HG03442 (cell line): ENCODE measurements at regions not wholly inside any gene's neighbourhood (a gene's known extent, or its start where the extent isn't known, plus 50 kb on each side); places are given as distances from the start of the nearest gene placed in this dataset.
A peak's percentile ranks its signal among the peaks of the same experiment; 100 is the strongest.

Source experiments
- ATAC-seq: cut with Tn5 transposase; IDR thresholded peaks from one replicate; pipeline ENCODE4 v1.9.1; 2021; ENCODE audit warnings: mild to moderate bottlenecking, moderate library complexity; ENCODE audit not compliant: unreplicated experiment

DNA sequence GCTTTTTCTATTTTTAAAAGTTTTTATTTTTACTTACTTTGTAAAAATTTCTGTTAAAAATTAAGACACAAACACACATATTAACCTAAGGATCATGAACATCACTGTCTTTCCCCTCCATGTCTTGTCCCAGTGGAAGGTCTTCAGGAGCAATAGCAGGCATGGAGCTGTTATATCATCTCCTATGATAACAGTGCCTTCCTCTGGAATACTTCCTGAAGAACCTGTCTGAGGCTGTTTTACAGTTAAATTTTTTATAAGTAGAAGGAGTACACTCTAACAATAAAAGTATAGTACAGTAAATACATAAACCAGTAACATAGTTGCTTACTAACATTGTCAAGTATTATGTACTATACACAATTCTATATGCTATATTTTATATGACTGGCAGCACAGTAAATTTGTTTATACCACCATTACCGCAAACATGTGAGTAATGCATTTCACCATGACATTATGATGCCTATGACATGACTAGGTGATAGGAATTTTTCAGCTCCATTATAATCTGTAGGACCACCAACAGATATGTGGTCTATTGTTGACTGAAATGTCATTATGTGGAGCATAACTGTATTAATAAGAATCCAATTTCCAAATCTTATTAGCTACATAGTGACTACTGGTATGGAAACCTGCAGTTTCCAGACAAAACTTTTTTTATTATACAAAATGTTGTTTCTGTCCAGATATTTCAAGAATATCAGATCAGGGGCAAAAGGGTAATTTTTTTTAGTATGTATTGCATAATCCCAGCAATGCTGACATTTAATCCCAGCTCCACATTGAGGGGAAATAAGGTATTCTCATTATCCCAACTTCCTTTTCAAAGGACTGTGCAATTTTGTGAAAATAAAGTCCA, 337.2 kb upstream of the SLC39A10 start:
- no peak for ATAC-seq

DNA sequence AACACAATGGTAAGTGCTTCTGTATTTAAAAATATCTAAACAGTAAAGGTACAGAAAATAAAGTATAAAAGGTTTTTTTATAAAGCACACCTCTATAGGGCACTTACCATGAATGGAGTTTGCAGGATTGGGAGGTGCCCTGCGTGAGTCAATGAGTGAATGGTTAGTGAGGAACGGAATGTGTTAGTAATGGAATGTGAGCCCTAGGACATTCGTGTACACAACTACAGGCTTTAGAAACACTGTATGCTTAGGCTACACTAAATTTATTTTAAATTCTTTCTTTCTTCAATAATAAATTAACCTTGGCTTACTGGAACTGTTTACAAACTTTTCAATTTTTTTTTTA, 337.9 kb upstream of the SLC39A10 start:
- ATAC-seq = no peak

DNA sequence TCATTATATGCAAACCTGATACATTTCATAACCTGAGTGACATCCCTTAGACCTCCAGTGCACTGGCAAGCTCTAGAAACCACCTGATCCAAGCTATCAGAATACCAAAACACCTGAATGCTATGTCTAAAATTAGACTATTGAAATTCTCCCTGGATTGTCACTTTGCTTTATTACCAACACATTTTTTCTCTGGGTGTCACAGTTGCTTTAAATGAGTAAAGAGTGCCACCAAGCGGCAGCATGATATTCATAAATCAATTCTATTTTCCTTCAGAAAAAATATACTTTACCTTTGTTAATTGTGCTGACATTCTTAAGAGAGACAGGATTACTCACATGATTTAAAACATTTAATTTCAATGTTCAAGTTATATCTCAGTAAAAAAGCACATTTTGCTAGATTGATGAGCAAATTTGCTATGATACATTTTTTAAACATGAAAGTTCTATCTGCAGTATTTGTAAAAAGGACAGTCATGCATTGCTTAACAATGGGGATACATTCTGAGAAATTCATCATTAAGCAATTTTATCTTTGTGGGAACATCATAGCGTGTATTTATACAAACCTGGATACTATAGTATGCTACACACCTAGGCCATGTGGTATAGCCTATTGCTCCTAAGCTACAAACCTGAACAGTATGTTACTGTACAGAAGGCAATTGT, 338.4 kb upstream of the SLC39A10 start:
- ATAC-seq = peak; percentile 33

DNA sequence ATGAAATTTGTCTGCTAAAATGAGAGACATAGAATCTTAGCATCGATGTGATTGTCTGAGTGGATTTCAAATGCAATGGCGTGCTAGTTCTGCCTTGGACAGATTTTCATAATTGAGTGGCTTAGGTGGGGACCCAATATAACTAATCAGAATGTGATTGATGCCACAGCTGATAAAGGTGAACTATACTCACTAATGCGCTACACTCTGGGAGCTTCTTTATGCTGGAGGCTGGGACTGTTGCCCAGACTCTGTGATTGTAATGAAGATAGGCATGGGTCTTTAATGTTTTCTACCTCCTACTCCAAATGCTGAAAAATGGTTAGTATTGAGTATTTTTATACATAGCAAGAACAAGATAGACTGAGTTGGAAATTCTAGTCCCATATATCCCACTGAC, 339.5 kb upstream of the SLC39A10 start:
- no peak for ATAC-seq

DNA sequence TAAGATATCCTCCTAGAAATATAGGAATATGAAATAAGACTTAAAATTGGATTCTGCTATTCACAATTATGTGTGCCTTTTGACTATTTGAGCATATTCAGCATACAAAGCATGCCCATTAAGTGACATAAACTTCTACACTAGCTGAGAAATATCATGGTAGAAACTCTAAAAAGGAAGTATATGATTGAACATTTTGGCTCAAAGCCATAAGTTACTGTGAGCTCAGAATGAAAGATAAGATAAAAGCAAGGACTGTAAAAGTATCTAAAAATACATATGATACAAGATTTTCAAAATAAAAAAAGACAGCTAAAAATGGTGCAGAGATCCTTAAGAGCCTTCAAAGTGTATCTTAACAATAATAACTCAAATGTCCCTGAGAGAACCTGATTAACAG, 340.5 kb upstream of the SLC39A10 start:
- no peak for ATAC-seq

DNA sequence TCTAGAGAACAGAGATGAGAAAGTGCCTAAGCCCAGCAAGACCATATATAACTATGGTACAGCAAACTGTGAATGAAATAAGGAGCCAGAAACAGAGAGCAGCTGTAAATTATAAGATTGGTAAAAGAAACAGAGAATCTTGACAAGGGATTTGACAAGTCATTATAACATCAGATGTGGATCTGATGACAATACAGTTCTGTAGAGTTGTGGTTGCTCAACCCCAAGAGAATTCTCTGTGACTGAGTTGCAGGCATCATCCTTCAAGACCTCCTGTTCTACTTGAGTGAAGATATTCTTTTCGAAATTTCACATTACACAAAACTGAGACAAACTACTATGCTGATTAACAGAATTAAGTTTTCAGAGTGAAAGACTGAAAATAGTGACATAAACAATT, 343.1 kb upstream of the SLC39A10 start:
- ATAC-seq = peak; percentile 49

DNA sequence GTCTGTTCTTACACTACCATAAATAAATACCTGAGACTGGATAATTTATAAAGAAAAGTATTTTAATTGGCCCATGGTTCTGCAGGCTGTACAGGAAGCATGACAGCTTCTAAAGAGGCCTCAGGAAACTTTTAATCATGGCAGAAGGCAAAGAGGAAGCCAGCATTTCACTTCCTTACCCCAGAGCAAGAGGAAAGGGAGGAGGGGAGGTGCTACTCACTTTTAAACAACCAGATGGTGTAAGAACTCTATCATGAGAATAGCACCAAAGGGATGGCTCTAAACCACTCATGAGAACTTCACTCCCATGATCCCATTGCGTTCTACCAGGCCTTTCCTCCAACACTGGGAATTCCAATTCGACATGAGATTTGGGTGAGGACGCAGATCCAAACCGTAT, 344.4 kb upstream of the SLC39A10 start:
- no peak for ATAC-seq

DNA sequence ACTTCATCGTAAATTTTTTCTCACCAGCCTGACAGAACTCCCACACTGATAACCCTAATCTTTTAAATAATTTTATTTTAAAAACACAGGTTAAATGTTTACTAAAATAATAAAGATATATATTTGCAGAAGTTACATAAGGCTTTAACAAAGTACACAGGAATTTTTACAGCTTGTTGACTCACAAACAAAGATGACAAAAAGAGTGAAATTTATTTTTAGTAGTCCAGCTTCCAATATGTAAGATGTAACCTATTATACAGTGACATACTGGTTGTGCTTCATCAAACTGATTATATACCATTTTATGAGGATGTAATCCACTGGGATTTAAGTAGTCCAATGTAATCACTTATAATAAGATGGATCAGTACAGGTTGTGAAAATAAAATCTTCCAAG, 348.9 kb upstream of the SLC39A10 start:
- ATAC-seq = no peak

DNA sequence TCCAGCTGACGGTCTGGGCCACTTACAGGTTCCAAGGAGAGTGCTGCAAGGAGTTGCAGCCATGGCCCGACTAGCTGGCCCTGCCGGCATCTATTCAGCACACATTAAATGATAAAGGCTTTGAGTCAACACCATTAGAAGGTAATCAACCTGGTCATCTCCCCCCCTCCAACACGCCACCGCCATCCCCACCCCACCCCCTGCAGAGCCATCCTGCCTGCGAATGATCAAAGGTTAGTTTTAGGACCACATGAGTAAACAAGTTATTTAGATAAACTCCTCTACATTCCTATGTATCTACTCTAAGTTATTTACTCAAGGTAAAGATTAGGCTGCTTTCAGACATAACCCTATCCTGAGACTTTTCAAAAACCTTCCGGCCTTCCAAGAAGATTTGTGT, 349.3 kb upstream of the SLC39A10 start:
- no peak for ATAC-seq

DNA sequence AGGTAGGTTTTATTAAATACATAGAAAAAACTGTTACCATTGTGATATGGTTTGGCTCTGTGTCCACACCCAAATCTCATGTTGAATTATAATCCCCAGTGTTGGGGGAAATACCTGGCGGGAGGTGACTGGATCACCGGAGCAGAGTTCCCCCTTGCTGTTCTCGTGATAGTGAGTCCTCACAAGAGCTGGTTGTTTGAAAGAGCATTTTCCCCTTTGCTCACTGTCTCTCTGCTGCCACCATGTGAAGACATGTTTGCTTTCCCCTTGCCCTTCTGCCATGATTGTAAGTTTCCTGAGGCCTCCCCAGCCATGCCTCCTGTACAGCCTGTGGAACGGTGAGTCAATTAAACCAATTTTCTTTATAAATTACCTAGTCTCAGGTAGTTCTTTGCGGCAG, 352.7 kb upstream of the SLC39A10 start:
- ATAC-seq = no peak

DNA sequence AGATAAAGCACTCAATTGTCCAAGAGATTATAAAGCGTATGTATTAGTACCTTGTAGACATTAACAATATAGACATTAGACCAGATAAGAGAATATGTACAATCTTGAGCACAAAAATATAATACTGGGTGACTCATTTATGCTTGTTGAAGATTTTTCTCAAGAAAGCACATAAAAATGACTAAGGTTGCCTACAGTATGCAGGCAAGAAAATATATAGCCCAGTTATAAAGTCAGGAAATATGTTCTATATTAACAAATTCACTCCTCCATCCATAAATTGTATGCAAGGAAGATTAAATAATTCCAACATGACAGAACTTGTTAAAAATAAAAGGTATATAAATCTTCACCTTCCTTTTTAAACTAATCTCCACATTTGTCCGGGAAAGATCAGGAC, 356.4 kb upstream of the SLC39A10 start:
- ATAC-seq = no peak

DNA sequence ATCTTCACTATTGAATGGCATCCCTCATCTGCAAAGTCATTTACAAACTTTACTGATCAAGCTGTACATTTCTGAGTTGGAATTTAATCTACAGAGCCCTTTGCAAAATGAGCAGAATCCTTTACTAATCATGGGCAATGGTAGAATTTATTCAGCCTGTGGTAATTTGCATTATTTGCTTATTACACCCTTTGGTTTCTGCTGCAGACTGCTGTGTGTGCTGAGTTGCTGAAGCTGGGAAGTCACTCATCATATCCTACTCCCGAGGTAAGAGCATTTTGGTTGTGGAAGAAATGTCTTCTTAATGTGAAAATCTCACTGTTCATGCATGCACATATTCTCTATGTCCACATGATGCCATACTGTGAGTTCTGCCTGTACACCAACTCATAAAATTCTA, 357.4 kb upstream of the SLC39A10 start:
- ATAC-seq = no peak

DNA sequence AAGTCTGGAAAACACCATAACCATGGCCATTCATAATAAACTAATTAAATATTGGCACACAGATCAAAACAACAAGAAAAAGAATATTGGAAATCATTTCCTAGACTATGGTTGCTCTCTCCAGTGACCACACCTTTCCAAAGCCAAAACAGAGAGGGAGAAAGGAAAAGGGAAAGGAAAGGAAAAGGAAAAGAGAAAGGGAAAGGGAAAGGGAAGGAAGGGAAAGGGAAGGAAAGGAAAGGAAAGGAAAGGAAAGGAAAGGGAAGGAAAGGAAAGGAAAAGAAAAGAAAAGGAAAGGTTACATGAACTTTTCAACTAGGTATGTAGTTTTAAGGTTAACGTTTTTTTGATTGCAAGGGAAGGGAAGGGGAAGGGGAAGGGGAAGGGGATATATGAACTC, 360.5 kb upstream of the SLC39A10 start:
- ATAC-seq = no peak

DNA sequence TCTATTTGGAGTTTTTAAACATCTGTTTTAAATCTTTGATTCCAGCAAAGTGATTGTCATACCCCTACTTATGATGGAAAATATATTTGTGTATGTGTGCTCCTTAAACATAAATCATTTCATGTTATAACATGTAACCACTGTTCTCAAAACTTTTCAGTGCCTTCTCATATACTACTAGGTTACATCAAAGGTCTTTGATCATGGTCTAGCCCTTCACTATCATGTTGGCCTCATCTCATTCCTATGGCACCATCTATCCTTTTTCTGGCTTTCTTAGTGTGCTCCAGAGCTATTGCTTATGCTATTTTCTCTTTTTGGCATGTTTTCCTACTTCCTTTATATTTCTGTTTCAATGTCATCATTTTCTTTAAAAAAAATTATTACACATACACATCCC, 367.9 kb upstream of the SLC39A10 start:
- no peak for ATAC-seq

DNA sequence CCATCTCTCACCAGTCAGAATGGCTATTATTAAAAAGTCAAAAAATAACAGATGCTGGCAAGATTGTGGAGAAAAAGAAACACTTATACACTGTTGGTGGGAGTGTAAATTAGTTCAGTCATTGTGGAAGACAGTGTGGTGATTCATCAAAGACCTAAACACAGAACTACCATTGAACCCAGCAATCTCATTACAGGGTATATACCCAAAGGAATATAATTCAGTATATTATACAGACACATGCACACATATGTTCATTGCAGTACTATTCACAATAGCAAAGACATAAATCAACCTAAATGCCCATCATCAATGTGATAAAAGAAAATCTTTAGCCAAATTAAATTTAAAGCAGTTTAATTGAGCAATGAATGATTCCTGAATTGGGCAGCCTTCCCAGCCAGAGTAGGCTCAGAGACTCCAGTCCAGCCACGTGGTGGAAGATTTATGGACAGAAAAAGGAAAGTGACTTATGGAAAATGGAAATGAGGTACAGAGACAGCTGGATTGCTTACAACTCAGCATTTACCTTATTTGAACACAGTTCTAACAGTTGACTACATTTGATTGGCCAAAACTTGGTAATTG, 377.1 kb upstream of the SLC39A10 start:
- ATAC-seq = no peak

DNA sequence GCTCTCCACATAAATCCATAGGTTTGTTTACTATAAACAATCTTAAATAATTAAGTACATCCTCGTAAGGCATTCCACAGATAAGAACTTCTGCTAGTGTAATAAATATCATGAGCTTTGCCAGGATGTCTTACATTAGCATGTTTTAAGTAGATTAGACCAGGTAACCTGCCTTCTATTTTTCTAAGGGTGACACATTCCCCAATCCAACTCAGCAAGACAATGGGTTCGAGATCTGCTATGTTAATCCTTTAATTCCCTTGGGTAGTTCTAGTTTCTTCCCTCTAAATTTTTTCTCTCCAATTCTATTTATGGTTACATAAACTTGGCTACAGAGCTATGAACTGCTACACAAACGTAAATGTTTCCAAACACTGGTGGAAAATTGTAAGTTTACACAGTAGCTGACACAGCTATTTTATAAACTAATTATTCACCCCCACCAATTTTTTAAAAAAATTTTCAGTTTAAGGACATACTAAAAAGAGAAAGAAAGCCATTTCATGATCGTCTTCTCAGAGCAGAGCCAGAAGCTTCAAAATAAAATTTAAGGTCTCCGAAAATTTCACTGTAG, 386.5 kb upstream of the SLC39A10 start:
- ATAC-seq = no peak

DNA sequence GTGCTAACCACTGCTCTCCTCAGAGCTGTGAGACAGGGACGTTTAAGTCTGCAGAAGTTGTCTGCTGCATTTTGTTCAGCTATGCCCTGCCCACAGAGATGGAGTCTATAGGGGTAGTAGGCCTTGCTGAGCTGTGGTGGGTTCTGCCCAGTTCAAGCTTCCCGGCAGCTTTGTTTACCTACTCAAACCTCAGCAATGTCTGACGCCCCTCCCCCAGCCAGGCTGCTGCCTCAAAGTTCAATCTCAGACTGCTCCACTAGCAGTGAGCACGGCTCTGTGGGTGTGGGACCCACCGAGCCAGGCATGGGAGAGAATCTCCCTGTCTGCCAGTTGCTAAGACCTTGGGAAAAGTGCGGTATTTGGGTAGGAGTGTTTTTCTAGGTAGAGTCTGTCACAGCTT, 387.8 kb upstream of the SLC39A10 start:
- ATAC-seq = no peak

DNA sequence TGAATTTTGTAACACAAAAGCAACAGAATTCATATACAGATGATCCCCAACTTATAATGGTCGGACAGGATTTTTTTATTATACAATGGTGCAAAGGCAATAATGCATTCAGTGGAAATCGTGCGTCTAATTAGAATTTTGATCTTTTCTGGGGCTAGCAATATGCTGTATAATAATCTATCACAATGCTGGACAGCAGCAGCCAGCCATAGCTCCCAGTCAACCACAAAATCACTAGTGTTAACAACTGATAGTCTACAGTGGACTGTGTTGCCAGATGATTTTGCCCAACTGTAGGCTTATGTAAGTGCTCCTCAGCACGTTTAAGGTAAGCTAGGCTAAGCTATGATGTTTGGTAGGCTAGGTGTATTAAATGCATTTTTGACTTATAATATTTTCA, 399.0 kb upstream of the SLC39A10 start:
- ATAC-seq = no peak

DNA sequence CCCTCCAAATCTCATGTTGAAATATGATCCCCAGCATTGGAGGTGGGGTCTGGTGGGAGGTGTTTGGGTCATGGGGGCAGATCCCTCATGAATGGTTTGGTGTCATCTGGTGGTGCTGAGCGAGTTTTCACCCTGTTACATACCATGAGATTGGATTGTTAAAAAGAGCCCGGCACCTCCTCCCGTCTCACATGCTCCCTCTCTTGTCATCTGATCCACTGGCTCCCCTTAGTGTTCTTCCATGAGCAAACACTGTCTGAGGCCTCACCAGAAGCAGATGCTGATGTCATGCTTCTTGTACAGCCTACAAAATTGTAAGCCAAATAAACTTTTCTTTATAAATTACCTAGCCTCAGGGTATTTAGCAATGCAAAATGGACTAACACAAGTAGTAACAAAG, 405.0 kb upstream of the SLC39A10 start:
- ATAC-seq = no peak

DNA sequence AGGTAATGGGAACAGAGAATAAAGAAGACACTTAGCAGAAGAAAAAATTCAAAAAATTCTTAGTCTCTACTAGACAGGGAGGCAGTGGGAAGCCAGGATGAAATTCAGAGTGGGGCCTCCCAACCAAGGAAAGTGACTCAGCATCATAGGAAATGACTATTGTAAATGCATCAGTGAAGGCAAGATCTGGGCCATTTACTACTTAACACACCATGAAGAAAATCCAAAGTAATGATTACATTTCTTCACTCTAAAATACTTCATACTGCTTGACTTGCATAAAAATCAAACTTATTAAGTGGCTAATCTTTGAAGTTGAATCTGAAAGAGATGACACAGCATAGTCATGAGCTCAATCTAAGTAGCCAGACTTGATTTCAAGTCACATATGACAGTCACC, 405.8 kb upstream of the SLC39A10 start:
- no peak for ATAC-seq

DNA sequence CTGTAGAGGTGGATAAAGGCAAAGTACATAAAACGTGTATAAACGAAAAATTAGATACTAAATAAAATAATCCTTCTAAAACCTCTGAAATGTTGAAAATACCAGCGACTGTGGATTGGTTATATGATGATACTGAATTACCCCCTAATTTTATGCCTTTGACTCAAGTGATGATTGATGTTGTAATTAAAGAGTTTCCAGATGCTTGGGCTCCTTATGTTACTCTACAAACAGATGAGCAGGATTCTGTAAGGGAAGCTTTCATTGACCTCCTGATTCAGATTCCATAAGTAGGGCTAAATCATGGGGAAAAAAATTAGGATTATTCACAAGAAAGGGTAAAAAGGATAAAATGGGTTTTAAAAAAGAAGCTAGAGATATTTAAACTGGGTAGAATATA, 418.2 kb upstream of the SLC39A10 start:
- no peak for ATAC-seq

DNA sequence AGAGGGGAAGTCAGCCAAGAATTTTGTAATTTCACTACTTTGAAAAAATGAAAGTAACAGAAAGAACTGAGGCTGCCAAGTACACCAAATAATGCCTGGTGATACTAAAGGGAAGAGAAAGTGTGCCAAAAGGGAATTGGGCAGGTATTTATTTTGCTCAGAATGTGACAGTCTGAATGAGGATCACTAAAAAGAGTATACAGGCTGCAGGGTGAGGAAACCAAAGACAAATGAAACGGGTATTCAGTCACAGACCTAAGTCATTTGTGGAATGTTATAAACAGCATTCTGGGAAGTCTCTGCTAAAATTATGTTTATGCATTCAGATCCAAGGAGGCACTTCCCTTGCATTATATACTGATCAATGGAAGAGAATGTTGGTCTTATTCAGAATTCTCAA, 418.6 kb upstream of the SLC39A10 start:
- ATAC-seq = no peak
